GM18868 (cell line): ENCODE measurements at regions not wholly inside any gene's neighbourhood (a gene's known extent, or its start where the extent isn't known, plus 50 kb on each side); places are given as distances from the start of the nearest gene placed in this dataset.
A peak's percentile ranks its signal among the peaks of the same experiment; 100 is the strongest.

Source experiments
- ATAC-seq: cut with Tn5 transposase; IDR thresholded peaks from one replicate; pipeline ENCODE4 v1.9.1; 2021; ENCODE audit warnings: mild to moderate bottlenecking, moderate library complexity; ENCODE audit not compliant: unreplicated experiment

- ATAC-seq = no peak
These were observed 460.4 kb upstream of the NAALADL2 start for GRCh38 chr3:174398761-174399160.

GRCh38 chr3:174403831-174404230 is 455.3 kb upstream of the NAALADL2 start:
- no peak for ATAC-seq

- ATAC-seq = no peak
These were observed 450.8 kb upstream of the NAALADL2 start for GRCh38 chr3:174408310-174408709.

- ATAC-seq = no peak
These were observed 449.9 kb upstream of the NAALADL2 start for GRCh38 chr3:174409086-174409743.

- no peak for ATAC-seq
These were observed 445.8 kb upstream of the NAALADL2 start for GRCh38 chr3:174413062-174413912.

GRCh38 chr3:174414902-174415301 is 444.2 kb upstream of the NAALADL2 start:
- ATAC-seq = no peak

- ATAC-seq = no peak
These were observed 441.6 kb upstream of the NAALADL2 start for GRCh38 chr3:174417573-174417972.

GRCh38 chr3:174419216-174419615 is 439.9 kb upstream of the NAALADL2 start:
- ATAC-seq = no peak

- no peak for ATAC-seq
These were observed 435.2 kb upstream of the NAALADL2 start for GRCh38 chr3:174423936-174424335.

GRCh38 chr3:174424656-174425055 is 434.5 kb upstream of the NAALADL2 start:
- no peak for ATAC-seq

- ATAC-seq = no peak
These were observed 433.7 kb upstream of the NAALADL2 start for GRCh38 chr3:174425422-174425821.

- no peak for ATAC-seq
These were observed 428.1 kb upstream of the NAALADL2 start for GRCh38 chr3:174430986-174431385.

GRCh38 chr3:174431717-174432116 is 427.4 kb upstream of the NAALADL2 start:
- no peak for ATAC-seq

GRCh38 chr3:174436367-174436766 is 422.8 kb upstream of the NAALADL2 start:
- ATAC-seq = no peak

GRCh38 chr3:174438501-174439145 is 420.5 kb upstream of the NAALADL2 start:
- ATAC-seq = no peak

GRCh38 chr3:174439331-174440252 is 419.5 kb upstream of the NAALADL2 start:
- no peak for ATAC-seq

- ATAC-seq = no peak
These were observed 418.9 kb upstream of the NAALADL2 start for GRCh38 chr3:174440253-174440701.

- peak; percentile 87 for ATAC-seq
These were observed 418.2 kb upstream of the NAALADL2 start for GRCh38 chr3:174440741-174441587.

- ATAC-seq = no peak
These were observed 417.4 kb upstream of the NAALADL2 start for GRCh38 chr3:174441588-174442301.
